ENCODE measurements at regions not wholly inside any gene's neighbourhood (a gene's known extent, or its start where the extent isn't known, plus 50 kb on each side); places are given as distances from the start of the nearest gene placed in this dataset.

GRCh38 chr16:55044201-55044975, 113.7 kb downstream of the IRX5 start:
- TF ChIP-seq, protein P1, sequence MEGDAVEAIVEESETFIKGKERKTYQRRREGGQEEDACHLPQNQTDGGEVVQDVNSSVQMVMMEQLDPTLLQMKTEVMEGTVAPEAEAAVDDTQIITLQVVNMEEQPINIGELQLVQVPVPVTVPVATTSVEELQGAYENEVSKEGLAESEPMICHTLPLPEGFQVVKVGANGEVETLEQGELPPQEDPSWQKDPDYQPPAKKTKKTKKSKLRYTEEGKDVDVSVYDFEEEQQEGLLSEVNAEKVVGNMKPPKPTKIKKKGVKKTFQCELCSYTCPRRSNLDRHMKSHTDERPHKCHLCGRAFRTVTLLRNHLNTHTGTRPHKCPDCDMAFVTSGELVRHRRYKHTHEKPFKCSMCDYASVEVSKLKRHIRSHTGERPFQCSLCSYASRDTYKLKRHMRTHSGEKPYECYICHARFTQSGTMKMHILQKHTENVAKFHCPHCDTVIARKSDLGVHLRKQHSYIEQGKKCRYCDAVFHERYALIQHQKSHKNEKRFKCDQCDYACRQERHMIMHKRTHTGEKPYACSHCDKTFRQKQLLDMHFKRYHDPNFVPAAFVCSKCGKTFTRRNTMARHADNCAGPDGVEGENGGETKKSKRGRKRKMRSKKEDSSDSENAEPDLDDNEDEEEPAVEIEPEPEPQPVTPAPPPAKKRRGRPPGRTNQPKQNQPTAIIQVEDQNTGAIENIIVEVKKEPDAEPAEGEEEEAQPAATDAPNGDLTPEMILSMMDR (optimal IDR thresholded peaks at IDR 0.05 in 1 of 3, IDR thresholded peaks at IDR 0.05 in 1 of 3, conservative IDR thresholded peaks at IDR 0.05 in 1 of 3; ENCODE audit: extremely low read depth in 1 of 3, insufficient read depth in 2 of 3, low read length in 3 of 3), result no peak
- no peak for TF ChIP-seq EZH2 (IDR thresholded peaks at IDR 0.05; ENCODE audit: low read length)
- no peaks in the 10 kb centered on the region for H3K36me3 ChIP-seq (ENCODE audit: control insufficient read depth in 2 of 2, extremely low read depth in 1 of 2, insufficient read depth in 2 of 2, low read length in 2 of 2)
- H3K9ac ChIP-seq (ENCODE audit: control insufficient read depth, extremely low read depth, insufficient read depth, low read length), result no peak overlapping the region

DNA sequence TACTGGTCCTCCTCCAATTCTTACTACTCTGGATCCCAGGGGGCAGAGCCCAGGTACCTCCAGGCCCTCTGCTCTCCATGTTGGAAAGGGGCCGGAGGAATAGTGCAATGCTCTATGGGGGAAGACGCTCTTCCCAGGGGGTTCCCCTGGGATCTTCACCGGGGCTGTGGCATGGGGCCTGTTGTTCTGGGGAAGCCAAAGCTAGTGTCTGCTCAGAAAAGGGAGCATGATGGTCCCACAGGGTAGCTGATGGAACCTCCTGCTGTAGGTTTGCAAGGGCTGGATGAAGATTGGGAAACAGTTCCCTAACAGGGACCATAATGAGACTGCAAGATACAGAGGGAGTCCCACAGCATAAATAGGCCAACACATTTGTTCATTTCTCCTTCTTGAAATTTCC, 114.7 kb downstream of the IRX5 start:
- FAIRE-seq (no peak), DNase-seq (ENCODE audit: low read depth, low spot score) (no peak)
- H3K9me3 ChIP-seq (ENCODE audit: control insufficient read depth, low read depth, low read length), result no peaks in the 10 kb centered on the region
- no peak overlapping the region for H3K27ac ChIP-seq (ENCODE audit: control insufficient read depth, insufficient read depth, low read length)
- no peaks in the 10 kb centered on the region for H3K27me3 ChIP-seq (ENCODE audit: control insufficient read depth, extremely low read depth, insufficient read depth, low read length)
- H3K9ac ChIP-seq (ENCODE audit: control insufficient read depth, extremely low read depth, insufficient read depth, low read length), result no peak overlapping the region
- H3K4me1 ChIP-seq (ENCODE audit: control insufficient read depth, extremely low read depth, insufficient read depth, low read length), result no peaks in the 10 kb centered on the region
- no peak overlapping the region for H2AFZ ChIP-seq (ENCODE audit: control insufficient read depth, low read length)
- dilution Hi-C loops (cut with MboI; ENCODE audit: extremely low pct_ligation_motif_present, low sequenced_read_pairs), result loop anchor here (25.0 kb wide), 1 partner anchor 217 kb away; no protein-coding TSS in a partner anchor
- no peaks in the 10 kb centered on the region for H3K79me2 ChIP-seq (ENCODE audit: control insufficient read depth, insufficient read depth, low read length)
- no peak overlapping the region for H3K4me2 ChIP-seq (ENCODE audit: control insufficient read depth, extremely low read depth, insufficient read depth, low read depth, low read length)
- no peak for TF ChIP-seq EZH2 (IDR thresholded peaks at IDR 0.05; ENCODE audit: low read length)
- TF ChIP-seq, protein P1 (optimal IDR thresholded peaks at IDR 0.05 in 1 of 3, IDR thresholded peaks at IDR 0.05 in 1 of 3, conservative IDR thresholded peaks at IDR 0.05 in 1 of 3; ENCODE audit: extremely low read depth in 1 of 3, insufficient read depth in 2 of 3, low read length in 3 of 3), result no peak
- no peaks in the 10 kb centered on the region for H3K9me1 ChIP-seq (ENCODE audit: control insufficient read depth, extremely low read depth, insufficient read depth, low read length)
- H4K20me1 ChIP-seq (ENCODE audit: control insufficient read depth, extremely low read depth, insufficient read depth, low read length), result no peaks in the 10 kb centered on the region
- no peaks in the 10 kb centered on the region for H3K36me3 ChIP-seq (ENCODE audit: control insufficient read depth in 2 of 2, extremely low read depth in 1 of 2, insufficient read depth in 2 of 2, low read length in 2 of 2)
- H3K4me3 ChIP-seq (ENCODE audit: control insufficient read depth in 2 of 3, extremely low read depth in 1 of 3, insufficient read depth in 2 of 3, low read depth in 1 of 3, low read length in 3 of 3), result no peak overlapping the region

More at GRCh38 chr16:55044201-55044975, 113.7 kb downstream of the IRX5 start:
- dilution Hi-C loops (cut with MboI; ENCODE audit: extremely low pct_ligation_motif_present, low sequenced_read_pairs), result loop anchor here (25.0 kb wide), 1 partner anchor 218 kb away; no protein-coding TSS in a partner anchor
- Histone ChIP-seq H3K4me3 (ENCODE audit: control insufficient read depth in 2 of 3, extremely low read depth in 1 of 3, insufficient read depth in 2 of 3, low read depth in 1 of 3, low read length in 3 of 3) (no peak overlapping the region), H3K79me2 (ENCODE audit: control insufficient read depth, insufficient read depth, low read length) (no peaks in the 10 kb centered on the region), H3K4me1 (ENCODE audit: control insufficient read depth, extremely low read depth, insufficient read depth, low read length) (peaks cover 8% of the 10 kb centered on the region), H4K20me1 (ENCODE audit: control insufficient read depth, extremely low read depth, insufficient read depth, low read length) (no peaks in the 10 kb centered on the region), H3K27ac (ENCODE audit: control insufficient read depth, insufficient read depth, low read length) (no peak overlapping the region), H2AFZ (ENCODE audit: control insufficient read depth, low read length) (no peak overlapping the region), H3K9me3 (ENCODE audit: control insufficient read depth, low read depth, low read length) (no peaks in the 10 kb centered on the region), H3K9me1 (ENCODE audit: control insufficient read depth, extremely low read depth, insufficient read depth, low read length) (no peaks in the 10 kb centered on the region), H3K27me3 (ENCODE audit: control insufficient read depth, extremely low read depth, insufficient read depth, low read length) (no peaks in the 10 kb centered on the region), H3K4me2 (ENCODE audit: control insufficient read depth, extremely low read depth, insufficient read depth, low read depth, low read length) (no peak overlapping the region)
- DNase-seq (ENCODE audit: low read depth, low spot score) (no peak), FAIRE-seq (no peak)
